Islet of Langerhans (tissue), 1 donor: ENCODE measurements at regions not wholly inside any gene's neighbourhood (a gene's known extent, or its start where the extent isn't known, plus 50 kb on each side); places are given as distances from the start of the nearest gene placed in this dataset.
"Not testable (repeated sequence)": the region's sequence is repeated elsewhere in the genome, so short reads cannot be mapped to it uniquely, and the experiment has no call there.

Experiments
- FAIRE-seq: peaks from one replicate; lab custom pipeline; 2011; peaks lifted over from hg19 to GRCh38; lab: Jason Lieb, UNC

DNA sequence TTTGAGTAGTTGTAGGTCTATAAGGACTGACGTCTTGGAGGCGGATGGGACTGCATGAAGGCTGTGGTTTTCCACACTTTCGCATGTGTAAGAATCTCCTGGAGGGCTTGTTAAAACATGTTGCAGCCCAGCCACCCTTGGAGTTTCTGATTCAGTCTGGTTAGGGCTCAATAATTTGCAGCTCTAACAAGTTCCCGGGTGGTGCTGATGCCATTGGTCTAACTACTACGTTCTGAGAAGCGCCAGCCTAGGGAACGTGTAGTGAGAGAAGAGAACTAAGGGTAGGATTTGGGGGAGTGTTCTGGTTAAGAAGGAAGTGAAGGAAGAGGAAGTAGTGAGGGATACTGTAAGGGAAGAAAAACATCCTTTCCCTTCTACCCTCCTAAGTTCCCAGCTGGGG lies 138.9 kb downstream of the LARP7 start:
- no peak for FAIRE-seq

DNA sequence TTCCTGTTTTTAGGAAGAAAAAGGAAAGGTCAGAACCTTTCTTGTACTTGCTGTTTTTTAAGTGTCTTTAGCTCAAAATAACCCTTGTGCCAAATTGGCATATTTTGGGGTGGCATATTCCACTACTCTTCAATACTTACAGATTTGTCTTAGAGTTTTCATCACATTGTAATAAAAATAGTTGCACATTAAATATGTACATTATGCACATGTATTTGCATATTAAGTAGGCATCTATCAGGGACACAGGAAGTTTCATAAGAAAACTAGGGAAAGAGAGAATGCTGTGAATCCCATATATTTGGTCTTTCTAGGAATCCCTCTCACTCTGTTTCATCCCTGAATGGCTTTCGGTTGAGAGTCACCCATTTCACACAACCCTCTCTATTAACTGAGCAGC lies 139.6 kb downstream of the LARP7 start:
- no peak for FAIRE-seq

DNA sequence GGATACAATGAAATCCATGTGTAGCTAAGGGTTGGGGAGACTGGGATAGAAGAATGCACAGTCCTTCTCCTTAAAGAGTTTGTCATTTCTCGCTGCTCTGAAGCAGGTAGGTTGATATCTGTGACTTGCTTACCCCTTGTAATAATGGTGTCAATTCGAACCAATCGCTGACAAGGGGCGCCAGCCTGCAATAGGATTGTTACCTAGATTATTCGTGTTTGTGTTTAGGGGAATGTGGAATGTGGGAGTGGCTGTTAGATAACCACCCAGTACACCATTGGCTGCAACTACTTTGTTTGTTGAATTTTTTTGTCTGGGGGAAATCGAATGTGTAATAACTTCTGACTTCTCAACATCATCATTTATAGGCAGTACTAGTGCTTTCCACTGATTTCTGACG lies 141.6 kb downstream of the LARP7 start:
- no peak for FAIRE-seq

DNA sequence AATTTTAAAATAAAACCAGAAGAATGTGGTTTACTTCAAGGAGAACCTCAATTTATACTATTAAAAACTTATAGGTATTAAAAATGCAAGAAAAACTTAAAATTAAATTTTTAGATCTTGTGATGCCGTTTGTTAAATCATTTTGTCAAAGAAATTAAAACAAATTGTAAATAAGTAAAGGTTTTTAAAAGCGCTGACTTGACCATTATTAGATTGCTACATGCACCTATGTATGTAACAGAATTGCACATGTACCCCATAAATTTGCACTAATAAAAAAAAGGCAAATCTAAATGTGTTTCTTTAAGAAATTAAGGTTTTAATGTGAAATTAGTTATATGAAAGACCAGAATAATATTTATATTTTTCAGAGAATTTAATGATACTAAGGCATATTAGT lies 156.1 kb downstream of the LARP7 start:
- no peak for FAIRE-seq

DNA sequence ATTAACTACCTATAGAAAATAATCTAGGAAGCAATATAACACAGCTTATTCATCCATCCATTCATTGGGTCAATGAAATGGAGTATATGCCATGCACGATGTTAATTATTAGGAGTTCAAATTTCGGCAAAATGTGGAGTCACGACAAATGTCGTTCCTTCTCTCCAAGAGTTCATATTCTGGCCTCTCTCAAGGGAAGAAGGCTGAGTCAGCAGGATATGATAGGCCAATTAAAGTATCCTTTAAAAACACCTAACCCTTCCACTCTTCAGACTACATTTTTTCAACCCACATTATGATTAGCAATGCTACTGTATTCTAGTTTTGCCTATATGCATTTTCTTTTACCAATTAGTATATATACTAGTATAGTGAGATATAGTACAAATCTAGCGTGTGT lies 163.1 kb downstream of the LARP7 start:
- no peak for FAIRE-seq

DNA sequence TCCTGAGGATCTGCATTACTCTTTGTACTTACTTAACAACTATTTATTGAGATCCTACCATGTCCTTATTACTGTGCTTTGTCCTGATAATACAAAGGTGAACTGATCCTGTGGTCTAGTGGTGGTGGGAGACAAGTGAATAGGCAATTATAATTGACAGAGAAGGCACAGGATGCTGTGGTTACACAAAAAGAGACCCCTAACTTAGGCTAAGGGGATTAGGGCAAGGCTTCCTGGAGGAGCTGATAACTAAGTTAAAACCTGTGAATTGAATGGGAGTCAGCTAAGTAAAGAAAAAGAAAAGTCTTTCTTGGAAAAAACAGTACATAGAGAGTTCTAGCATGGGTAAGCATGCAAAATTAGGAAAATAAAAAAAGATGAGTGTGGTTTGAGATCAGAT lies 164.4 kb downstream of the LARP7 start:
- FAIRE-seq, result no peak

DNA sequence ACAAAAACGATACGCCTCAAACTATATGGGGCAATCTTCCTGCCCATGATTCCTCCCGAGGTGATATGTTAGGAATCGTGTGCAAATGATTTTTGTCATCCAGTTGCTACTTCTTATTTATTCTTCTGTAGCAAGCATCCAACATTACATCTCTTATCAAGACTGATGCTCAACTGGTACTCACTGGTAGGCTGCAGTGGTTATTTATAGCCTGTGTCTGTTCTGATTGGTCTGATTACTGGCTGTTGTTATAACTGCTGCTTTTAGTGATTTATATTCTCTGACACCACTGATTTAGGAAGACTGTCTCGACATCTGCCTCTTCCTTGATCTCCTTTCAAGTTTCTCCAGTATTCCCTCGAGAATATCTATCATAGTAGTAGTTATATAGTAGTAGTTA lies 165.8 kb downstream of the LARP7 start:
- FAIRE-seq, result no peak

DNA sequence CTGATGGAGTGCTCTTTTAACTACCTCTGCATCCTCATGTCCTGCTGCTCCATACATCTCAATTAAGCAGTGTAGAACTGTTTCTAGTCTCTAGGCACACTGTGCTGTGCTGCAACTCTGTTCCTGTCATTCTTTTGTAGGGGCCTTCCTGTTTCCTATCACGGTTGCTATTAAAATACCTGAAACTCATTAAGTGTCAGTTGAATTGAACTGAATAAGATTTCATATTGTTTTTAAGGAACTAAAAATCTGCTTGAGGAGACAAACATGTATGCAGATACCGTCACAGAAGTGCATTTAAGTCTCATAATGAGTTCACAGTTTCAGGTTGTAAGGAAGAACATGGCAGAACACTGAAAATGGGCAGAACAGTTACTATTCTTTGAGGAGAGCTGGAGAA lies 170.1 kb downstream of the LARP7 start:
- no peak for FAIRE-seq

DNA sequence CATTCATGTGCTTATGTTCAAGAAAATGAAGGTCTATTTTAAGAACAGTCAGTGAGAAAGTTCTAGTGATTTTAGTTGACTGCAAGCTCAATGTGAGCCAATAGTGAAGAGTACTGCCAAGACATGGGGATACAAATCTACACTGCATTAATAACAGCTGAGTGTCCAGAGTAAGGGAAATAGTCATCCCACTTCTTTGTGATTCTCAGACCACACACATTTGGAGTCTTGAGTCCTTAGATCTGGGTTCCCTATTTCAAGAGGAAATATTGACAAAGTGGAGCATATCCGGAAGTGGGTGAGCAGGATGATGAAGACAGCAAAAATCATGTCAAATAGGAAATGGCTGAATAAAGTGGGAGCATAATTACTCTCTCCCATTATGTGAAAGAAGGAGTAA lies 171.1 kb downstream of the LARP7 start:
- no peak for FAIRE-seq

DNA sequence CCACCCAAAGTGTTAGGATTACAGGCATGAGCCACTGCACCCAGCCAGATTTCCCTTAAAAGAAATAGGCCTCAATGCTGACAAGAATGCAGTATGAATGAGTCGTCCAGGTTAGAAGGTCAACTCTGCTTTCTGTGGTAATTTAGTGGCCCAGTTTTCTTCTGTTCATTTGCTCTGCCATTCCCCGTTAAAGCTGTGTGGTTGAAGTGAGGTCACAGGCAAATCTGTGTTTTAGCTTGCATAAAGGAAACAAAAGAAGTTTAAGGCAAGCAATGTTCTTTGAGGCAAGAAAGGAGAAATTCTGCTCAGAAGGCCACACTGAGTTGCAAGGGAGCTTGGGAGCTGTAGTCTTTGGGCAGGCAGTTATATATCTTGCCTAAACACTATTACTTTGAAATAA lies 176.8 kb downstream of the LARP7 start:
- no peak for FAIRE-seq

DNA sequence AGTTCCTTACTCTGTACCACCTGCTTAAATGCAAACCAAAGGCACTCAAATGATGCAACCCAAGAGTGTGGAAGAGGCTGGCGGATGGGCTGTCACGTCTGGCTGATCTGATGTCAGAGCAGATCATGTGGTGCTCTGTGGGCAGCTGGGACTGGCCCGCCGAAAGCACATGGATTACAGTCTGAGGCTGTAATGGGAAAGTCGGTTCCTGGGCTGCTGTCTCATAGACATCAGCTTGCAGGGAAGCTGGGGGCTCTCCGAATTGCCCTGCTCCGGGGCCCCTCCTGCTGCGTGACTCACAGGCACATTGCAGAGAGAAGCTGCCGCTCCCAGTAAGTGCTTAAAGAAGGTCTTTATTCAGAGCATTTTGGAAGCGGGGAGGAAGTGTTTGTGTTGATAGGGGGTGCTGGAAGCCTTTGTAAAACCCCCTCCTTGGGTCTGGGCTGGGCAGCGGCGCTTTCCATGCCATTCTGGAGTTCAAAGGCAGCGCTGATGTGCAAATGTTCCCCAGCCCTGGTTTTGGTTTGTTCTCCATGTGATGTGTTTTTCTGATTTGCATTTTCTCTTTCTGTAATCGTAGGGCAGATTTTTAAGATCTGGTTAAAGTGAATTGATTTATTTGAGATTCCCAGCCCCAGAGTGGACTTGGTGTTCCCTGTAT lies 181.1 kb downstream of the LARP7 start:
- no peak for FAIRE-seq

DNA sequence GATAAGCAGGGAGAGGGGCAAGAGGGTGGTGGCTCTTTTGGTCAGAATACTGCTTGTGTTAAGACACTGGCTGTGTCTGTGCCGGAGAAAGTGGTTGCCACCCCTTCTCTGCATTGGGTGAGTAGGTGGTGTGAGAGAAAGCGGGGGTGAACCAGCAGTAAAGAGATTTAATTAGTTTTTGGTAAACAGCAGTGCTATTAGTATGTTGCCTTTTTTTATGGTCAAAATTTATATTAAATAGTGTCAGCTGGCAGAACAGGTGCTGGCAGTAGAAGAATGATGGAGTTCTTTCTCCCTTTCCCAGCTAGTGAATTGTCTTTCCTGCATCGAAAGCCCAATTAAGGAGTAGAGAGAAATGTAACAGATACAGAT lies 181.6 kb downstream of the LARP7 start:
- no peak for FAIRE-seq

DNA sequence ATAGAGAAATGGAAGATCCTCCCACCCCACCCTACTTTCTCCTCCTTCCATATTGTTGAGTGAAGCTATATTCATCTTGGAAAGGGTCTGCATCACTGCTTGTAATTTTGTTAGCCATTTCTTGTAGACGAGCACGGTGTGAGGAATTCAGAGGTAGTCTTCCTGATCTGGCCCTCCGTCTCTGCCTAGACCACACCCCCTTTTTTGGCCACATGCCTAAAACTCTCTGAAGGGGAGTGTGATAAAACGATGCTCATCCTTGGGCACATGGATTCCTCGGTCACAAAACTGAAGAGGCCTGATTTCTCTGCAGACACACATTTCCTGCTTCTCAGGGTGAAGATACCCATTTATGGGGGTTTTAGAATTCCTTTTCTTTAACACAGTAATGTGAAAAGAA lies 182.8 kb downstream of the LARP7 start:
- no peak for FAIRE-seq

DNA sequence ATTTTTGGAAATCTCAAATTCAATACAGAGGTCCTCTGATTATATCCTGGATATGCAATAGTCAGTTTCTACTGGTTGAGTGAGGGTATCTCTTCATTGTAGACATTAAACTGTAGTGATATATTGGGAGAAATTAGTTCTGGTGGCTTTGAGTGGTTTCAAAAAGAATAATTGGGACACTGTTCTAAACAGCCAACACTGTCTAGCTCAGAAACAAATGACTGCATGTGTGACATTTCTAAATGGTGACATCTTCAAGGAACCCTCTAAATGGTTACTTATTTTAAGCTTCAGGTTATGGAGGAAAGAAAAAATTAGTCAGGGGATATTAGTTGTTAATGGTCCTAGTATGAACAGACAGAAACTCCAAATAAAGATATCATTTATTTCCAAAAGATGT lies 186.2 kb downstream of the LARP7 start:
- no peak for FAIRE-seq

DNA sequence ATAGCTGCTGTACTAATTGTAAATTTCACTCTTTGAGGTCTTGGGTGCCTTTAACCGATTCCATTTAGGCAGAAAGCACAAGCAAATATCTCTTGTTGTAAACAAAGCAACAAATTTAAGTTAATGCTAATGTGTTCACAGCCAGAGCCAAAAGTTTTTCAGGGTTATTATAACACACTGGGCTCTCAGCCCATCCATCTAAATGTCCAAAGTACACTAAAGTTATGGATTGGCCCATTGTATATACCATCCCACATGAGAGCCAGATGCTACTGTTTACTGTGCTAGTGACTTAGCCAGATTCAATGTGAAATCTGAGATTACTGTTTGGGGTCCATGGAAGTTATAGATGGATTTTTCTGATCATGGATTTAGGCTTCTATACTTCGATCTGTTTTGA lies 186.7 kb downstream of the LARP7 start:
- no peak for FAIRE-seq

DNA sequence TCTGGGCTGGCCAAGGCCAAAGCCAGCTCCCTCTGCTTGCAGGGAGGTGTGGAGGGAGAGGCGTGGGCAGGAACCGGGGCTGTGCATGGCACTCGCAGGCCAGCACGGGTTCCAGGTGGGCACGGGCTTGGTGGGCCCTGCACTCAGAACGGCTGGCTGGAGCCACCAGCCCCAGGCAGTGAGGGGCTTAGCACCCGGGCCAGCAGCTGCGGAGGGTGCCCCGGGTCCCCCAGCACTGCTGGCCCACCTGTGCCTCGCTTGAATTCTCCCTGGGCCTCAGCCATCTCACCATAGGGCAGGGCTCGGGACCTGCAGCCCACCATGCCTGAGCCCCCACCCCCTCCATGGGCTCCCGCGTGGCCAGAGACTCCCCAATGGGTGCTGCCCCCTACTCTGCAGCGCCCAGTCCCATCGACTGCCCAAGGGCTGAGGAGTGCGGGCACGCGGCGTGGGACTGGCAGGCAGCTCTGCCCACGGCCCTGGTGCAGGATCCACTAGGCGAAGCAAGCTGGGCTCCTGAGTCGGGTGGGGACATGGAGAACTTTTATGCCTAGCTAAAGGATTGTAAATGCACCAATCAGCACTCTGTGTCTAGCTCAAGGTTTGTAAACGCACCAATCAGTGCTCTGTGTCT lies 193.9 kb downstream of the LARP7 start:
- FAIRE-seq, result no peak

DNA sequence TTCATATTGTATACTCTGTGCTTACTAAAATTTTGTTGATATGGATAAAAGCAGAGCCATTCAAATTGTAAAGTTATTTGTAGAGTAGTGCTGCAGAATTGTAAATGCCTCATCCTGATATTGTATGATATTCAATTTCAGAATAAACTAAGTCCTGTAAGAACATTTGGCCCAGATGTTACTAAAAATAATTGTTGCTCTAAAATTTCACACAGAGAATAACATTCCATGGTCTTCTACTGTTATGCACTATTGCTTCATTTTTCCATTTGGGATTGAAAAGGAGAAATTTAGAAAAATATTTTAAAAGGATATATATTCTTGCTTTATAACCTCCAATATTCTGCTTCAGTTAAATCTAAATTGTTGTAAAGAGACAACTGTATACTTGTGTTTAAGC lies 195.6 kb downstream of the LARP7 start:
- no peak for FAIRE-seq

DNA sequence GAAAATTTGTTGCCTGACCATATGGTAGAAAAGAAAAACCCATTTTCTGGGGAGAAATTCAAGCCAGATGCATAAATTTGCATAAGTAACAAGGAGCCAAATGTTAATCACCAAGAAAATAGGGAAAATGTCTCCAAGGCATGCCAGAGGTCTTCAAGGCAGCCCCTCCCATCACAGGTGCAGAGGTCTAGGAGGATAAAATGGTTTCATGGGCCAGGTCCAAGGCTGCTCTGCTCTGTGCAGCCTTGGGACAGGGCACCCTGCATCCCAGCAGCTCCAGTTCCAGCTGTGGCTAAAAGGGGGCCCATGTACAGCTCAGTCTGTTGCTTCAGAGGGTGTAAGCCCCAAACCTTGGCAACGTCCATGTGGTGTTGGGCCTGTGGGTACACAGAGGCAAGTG lies 200.0 kb downstream of the LARP7 start:
- no peak for FAIRE-seq

DNA sequence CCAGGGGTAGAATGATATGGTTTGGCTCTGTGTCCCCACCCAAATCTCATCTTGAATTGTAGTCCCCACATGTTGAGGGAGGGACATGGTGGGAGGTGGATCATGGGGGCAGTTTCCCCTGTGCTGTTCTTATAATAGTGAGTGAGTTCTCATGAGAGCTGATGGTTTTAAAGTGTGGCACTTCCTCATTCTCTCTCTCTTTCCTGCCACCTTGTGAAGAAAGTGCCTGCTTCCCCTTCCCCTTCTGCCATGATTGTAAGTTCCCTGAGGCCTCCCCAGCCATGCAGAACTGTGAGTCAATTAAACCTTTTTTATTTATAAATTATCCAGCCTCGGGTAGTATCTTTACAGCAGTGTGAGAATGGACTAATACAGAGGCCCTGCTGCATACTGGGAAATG lies 201.1 kb downstream of the LARP7 start:
- FAIRE-seq, result not testable (repeated sequence)

DNA sequence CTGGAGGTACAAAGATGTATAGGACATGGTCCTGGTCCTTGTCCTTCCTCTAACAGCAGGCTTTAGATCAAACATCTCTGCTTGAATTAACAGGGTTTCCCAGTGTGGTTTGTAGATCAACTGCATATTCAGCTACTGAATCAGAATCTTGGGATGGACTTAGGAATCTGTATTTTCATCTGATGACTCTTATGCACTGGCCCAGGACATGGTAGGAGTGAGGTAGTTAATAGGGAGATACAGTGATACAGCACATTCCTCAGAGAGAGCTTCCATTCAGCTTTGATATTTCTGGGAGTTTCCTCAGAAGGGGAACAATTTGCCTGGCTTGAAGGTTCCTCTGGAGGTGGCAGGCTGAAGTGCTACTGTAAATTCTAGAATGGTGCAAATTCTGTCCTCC lies 203.1 kb downstream of the LARP7 start:
- no peak for FAIRE-seq

DNA sequence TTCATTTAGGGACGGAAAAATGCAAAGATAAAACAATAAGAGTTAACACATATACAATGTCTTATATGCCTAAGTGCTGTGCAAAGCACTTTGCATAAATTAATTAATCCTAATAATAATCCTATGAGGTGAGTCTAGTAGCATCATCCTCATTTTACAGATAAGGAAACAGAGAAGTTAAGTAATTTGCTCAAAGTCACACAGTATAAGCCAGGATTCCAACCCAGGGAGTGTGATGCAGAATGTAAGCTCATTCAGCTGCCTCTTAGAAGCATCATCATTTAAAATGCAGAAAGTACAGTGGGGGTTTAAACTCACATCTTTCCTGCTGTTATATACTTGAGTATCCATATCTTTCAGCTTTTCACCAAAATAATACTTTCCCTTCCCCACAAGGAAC lies 203.7 kb downstream of the LARP7 start:
- no peak for FAIRE-seq

DNA sequence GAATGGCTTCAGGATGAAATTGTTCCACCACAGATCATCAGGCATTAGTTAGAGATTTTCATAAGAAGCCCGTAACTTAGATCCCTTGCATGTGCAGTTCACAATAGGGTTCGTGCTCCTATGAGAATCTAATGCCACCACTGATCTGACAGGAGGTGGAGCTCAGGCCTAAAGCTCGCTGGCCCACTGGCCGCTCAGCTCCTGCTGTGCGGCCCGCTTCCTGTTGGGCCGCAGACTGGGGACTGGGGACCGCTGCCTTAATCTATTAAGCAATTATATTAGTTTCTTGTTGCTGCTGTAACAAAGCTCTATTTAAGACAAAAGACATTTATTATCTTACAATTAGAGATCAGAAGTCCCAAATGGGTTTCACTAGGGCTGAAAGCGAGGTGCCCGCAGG lies 205.6 kb downstream of the LARP7 start:
- no peak for FAIRE-seq

DNA sequence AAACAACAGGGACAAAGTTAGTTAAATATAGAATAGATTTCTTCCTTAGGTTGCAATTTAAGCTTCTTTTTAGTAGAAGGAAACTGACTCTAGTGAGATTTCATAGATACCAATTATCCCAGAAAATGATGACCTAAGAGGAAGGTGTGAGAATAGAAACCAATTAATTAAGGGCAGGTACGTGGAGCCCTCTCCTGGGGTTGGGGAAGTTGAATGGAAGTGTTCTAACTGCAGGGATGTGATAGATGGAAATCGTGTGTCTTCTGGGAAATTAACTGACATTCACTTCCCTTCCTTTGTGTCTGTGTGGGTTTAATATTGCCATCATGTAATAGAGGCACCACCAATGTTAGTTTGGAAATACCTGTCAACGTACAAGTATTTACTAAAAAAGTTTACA lies 204.1 kb upstream of the ANK2 start:
- no peak for FAIRE-seq

DNA sequence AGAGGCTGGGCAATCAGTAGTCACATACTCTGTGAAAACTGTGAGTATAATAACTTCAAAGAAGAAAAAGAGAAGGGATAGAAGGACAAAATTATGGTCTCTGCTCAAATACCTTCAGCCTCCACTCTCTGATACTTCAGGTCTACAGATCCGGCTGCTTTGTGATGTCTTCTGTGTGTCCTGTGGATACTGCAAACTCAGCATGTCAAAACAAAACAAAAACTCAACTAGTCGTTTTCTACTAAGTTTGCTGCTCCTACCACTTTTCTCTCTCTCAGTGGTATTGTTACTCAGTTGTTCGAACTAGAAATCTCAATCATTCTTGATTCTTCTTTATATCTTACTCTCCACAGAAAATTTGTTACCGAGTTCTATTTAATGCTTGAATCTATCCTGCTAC lies 202.4 kb upstream of the ANK2 start:
- FAIRE-seq, result no peak

DNA sequence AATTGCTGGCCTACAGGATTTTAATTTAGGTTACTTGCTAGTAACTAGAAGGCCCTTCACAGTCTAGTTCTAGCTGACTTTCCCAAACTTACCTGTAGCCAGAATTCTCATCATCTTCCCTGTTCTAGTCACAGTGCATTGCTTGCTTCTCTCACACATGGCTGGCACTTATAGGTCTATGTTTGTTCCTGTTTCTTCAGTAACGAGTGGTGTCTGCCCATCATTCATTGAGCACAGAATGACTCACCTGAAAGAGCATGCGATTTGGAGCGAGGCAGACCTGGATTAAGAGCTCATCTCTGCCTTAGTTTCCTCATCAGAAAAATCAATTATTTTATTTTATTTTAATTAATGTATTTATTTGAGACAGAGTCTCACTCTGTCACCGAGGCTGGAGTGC lies 201.7 kb upstream of the ANK2 start:
- no peak for FAIRE-seq
